ENCODE measurements at regions not wholly inside any gene's neighbourhood (a gene's known extent, or its start where the extent isn't known, plus 50 kb on each side); places are given as distances from the start of the nearest gene placed in this dataset.

DNA sequence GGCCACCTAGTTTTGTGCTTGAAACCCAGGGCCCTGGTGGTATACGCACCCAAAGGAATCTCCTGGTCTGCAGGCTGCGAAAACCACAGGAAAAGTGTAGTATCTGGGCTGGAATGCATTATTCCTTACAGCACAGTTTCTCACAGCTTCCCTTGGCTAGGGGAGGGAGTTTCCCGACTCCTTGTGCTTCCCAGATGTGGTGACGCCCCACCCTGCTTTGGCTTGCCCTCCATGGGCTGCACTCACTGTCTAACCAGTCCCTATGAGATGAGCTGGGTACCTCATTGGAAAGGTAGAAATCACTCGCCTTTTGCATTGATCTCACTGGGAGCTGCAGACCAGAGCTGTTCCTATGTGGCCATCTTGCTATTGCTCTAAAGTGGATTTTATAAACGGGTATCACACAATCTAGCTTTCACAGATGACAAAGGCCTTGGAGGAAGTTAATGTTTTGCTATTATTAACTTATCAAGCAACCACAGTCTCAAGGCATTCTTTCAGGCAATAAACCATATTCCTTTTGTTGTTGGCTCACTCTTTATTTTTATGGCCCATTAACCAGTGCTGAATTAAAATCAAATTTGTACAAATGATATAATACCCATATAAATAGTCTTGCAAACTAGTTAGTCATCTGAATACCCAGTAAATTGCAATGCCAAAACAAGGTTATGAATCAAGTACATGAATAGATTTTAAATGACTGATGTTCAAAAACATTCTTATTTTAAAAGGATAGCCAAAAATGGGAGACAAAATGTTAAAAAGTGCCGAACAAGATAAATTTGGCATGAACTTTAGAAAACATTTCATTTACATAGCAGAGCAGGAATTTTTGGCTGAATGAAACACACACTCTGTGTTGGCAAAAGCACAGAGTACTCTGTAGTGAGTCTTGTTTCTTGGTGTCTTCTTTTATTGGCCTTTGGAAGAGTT, 475.4 kb upstream of the ARGLU1 start:
- no peak for DNase-seq (ENCODE audit: low spot score in 2 of 2, unreplicated experiment in 2 of 2)
- H3K36me3 Mint-ChIP-seq = peaks cover 11% of the 10 kb centered on the region
- no peak overlapping the region for H3K27ac Mint-ChIP-seq
- no peak overlapping the region for H3K4me3 Mint-ChIP-seq
- H3K27me3 Mint-ChIP-seq (ENCODE audit: low read depth) = no peaks in the 10 kb centered on the region
- peaks cover 29% of the 10 kb centered on the region for H3K9me3 Mint-ChIP-seq
- TF ChIP-seq, protein P1, sequence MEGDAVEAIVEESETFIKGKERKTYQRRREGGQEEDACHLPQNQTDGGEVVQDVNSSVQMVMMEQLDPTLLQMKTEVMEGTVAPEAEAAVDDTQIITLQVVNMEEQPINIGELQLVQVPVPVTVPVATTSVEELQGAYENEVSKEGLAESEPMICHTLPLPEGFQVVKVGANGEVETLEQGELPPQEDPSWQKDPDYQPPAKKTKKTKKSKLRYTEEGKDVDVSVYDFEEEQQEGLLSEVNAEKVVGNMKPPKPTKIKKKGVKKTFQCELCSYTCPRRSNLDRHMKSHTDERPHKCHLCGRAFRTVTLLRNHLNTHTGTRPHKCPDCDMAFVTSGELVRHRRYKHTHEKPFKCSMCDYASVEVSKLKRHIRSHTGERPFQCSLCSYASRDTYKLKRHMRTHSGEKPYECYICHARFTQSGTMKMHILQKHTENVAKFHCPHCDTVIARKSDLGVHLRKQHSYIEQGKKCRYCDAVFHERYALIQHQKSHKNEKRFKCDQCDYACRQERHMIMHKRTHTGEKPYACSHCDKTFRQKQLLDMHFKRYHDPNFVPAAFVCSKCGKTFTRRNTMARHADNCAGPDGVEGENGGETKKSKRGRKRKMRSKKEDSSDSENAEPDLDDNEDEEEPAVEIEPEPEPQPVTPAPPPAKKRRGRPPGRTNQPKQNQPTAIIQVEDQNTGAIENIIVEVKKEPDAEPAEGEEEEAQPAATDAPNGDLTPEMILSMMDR (IDR thresholded peaks at IDR 0.05; ENCODE audit: unreplicated experiment) = no peak
- H3K4me1 Mint-ChIP-seq = peaks cover 14% of the 10 kb centered on the region

GRCh38 chr13:107035778-107036177, 467.8 kb upstream of the ARGLU1 start:
- TF ChIP-seq, protein P1 (IDR thresholded peaks at IDR 0.05; ENCODE audit: unreplicated experiment) = no peak
- Mint-ChIP-seq H3K4me3 (no peak overlapping the region), H3K36me3 (peaks cover 4% of the 10 kb centered on the region), H3K27ac (no peak overlapping the region), H3K4me1 (peaks cover 11% of the 10 kb centered on the region), H3K27me3 (ENCODE audit: low read depth) (no peaks in the 10 kb centered on the region), H3K9me3 (peaks cover 18% of the 10 kb centered on the region)
- DNase-seq (ENCODE audit: low spot score in 2 of 2, unreplicated experiment in 2 of 2) = no peak

GRCh38 chr13:107035186-107035585, 467.2 kb upstream of the ARGLU1 start:
- H3K4me3 Mint-ChIP-seq = no peak overlapping the region
- H3K36me3 Mint-ChIP-seq = no peaks in the 10 kb centered on the region
- no peak for DNase-seq (ENCODE audit: low spot score in 2 of 2, unreplicated experiment in 2 of 2)
- peaks cover 11% of the 10 kb centered on the region for H3K4me1 Mint-ChIP-seq
- no peak overlapping the region for H3K27ac Mint-ChIP-seq
- TF ChIP-seq, protein P1 (IDR thresholded peaks at IDR 0.05; ENCODE audit: unreplicated experiment) = no peak
- H3K27me3 Mint-ChIP-seq (ENCODE audit: low read depth) = no peaks in the 10 kb centered on the region
- H3K9me3 Mint-ChIP-seq = peaks cover 15% of the 10 kb centered on the region

DNA sequence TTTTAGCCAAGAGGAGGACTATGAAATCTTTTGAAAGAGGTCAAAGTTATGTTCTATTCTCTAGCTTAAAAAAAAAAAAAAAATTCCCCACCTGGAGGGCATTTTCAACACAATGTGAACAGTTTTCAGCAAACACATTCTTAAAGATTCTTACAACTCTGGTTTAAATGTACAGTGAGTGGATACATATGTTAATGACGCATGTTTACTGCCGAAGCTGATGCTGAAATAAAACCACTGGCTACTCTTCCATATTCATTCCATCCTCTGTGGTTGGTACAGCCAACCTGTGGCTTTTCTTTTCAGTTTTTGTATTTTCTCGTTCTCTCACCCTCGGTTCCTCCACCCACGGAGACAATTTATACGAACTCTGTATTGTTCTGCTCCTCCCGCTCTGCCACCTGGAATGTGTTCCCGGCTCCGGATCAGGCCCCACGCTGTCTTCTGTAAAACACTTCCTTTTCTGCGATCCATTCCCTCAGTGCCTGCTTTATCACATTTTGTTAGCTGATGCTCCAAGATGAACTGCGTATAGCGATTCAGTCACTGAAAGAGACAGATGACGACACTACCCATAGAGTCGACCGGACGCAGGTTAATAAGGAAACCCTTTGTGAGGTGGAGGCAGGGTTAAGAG, 466.4 kb upstream of the ARGLU1 start:
- Mint-ChIP-seq H3K27ac (no peak overlapping the region), H3K9me3 (peaks cover 11% of the 10 kb centered on the region), H3K36me3 (no peaks in the 10 kb centered on the region), H3K27me3 (ENCODE audit: low read depth) (no peaks in the 10 kb centered on the region), H3K4me3 (no peak overlapping the region), H3K4me1 (peaks cover 11% of the 10 kb centered on the region)
- TF ChIP-seq, protein P1 (IDR thresholded peaks at IDR 0.05; ENCODE audit: unreplicated experiment) = no peak
- no peak for DNase-seq (ENCODE audit: low spot score in 2 of 2, unreplicated experiment in 2 of 2)

DNA sequence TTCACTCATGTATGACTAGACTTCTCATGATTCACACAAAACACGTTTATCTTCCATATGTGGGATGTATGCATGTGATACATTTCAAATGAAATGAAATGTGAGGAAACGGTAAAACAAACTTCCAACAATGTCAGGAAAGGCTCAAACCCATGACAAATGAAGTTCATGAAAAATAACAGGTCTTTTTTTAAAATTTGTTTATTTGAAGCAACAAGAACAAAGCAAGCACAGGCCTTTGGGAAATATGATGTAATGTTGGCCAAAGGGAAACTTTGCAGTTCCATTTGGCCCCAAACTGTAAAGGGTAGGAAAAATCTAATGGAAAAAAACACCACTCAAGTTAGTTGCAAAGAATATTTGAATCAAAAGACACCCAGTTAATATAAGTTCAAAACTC, 463.8 kb upstream of the ARGLU1 start:
- DNase-seq (ENCODE audit: low spot score in 2 of 2, unreplicated experiment in 2 of 2) = no peak
- no peaks in the 10 kb centered on the region for H3K27me3 Mint-ChIP-seq (ENCODE audit: low read depth)
- TF ChIP-seq, protein P1 (IDR thresholded peaks at IDR 0.05; ENCODE audit: unreplicated experiment) = no peak
- no peak overlapping the region for H3K4me3 Mint-ChIP-seq
- H3K4me1 Mint-ChIP-seq = peaks cover 11% of the 10 kb centered on the region
- peaks cover 4% of the 10 kb centered on the region for H3K9me3 Mint-ChIP-seq
- no peak overlapping the region for H3K27ac Mint-ChIP-seq
- no peaks in the 10 kb centered on the region for H3K36me3 Mint-ChIP-seq
